HCT116 (cell line): ENCODE measurements at regions not wholly inside any gene's neighbourhood (a gene's known extent, or its start where the extent isn't known, plus 50 kb on each side); places are given as distances from the start of the nearest gene placed in this dataset.

Source experiments
- ATAC-seq: fragments of 200-7000 bp; cut with Tn5 transposase; 2 replicates; pipeline ENCODE4 v1.9.1; 2020; ENCODE audit warnings: mild to moderate bottlenecking, moderate library complexity
- BruUV-seq: library from RNA; stranded (reverse); fragments of 400-500 nt; replicated peaks from 2 replicates; lab custom pipeline; 2021; lab: Mats Ljungman, UMichigan
- CTCF ChIA-PET: fragments of 300-600 bp; sonication (Branson Sonifier 250); formaldehyde crosslinking; loops from one replicate; lab custom pipeline; 2021; ENCODE audit warnings: antibody characterized with exemption; lab: Charles Lee
- POLR2A ChIA-PET: fragments of 300-600, 350-600 bp; sonication (Branson Sonifier 250); formaldehyde crosslinking; loops from one replicate; lab custom pipeline; 2021; ENCODE audit warnings: antibody characterized with exemption; lab: Charles Lee
- RAD21 ChIA-PET, 2 experiments: fragments of 300-600 bp; sonication (Branson Sonifier 250); formaldehyde crosslinking; loops; one replicate each; lab custom pipeline; 2023; ENCODE audit warnings: low total read pairs in 2 of 2; ENCODE audit not compliant: uncharacterized antibody in 2 of 2, unreplicated experiment in 2 of 2, low non-redundant PET in 1 of 2; lab: Charles Lee
- DNase-seq: peaks from one replicate; pipeline ENCODE4 v3.0.0-alpha.2; 2010; ENCODE audit warnings: low read depth, low spot score
- H2AFZ ChIP-seq: fragments of 200-600 bp; shearing (Covaris generic), sonication (generic); 2 replicates; pipeline ENCODE4 v1.6.1; 2017; ENCODE audit warnings: low read depth, mixed run types, mixed read lengths, antibody characterized with exemption, low read length; ENCODE audit not compliant: poor library complexity, severe bottlenecking
- H3K27ac ChIP-seq: 2 replicates; pipeline ENCODE4 v1.5.1; 2012; ENCODE audit warnings: low read depth, low read length
- H3K27me3 ChIP-seq: fragments of 200-600 bp; sonication (generic); 2 replicates; pipeline ENCODE4 v1.6.1; 2016; ENCODE audit warnings: mixed run types, low read length, mixed read lengths; ENCODE audit not compliant: insufficient read depth
- H3K36me3 ChIP-seq, 2 experiments: fragments of 200-500 bp in 1 of 2; fragments of 200-600 bp in 1 of 2; sonication (Bioruptor generic) in 1 of 2; sonication (generic) in 1 of 2; 2 replicates each; pipeline versions ENCODE4 v1.5.1 to v1.6.1; 2014 to 2016; ENCODE audit warnings: low read length in 2 of 2, inconsistent platforms in 1 of 2, mixed read lengths in 1 of 2, mixed run types in 1 of 2; ENCODE audit not compliant: insufficient read depth in 2 of 2, control insufficient read depth in 1 of 2
- H3K4me1 ChIP-seq, 2 experiments: fragments of 200-600 bp in 1 of 2; sonication (generic) in 1 of 2; 2 replicates each; pipeline versions ENCODE4 v1.5.1 to v1.6.1; 2012 to 2017; ENCODE audit warnings: low read length in 2 of 2, inconsistent platforms in 1 of 2, mild to moderate bottlenecking in 1 of 2, mixed read lengths in 1 of 2, mixed run types in 1 of 2, moderate library complexity in 1 of 2; ENCODE audit not compliant: insufficient read depth in 2 of 2, control insufficient read depth in 1 of 2
- H3K4me2 ChIP-seq: fragments of 200-600 bp; sonication (generic); 2 replicates; pipeline ENCODE4 v1.6.1; 2017; ENCODE audit warnings: mixed run types, low read length, mixed read lengths
- H3K4me3 ChIP-seq, 2 experiments: fragments of 200-600 bp in 1 of 2; sonication (generic) in 1 of 2; replicated peaks in 1 of 2; 2 replicates each; pipeline ENCODE4 v1.5.1; 2011 to 2016; ENCODE audit warnings: low read length in 2 of 2, control low read depth in 1 of 2, low read depth in 1 of 2, mild to moderate bottlenecking in 1 of 2, mixed read lengths in 1 of 2, mixed run types in 1 of 2
- H3K79me2 ChIP-seq: fragments of 200-600 bp; sonication (generic); 2 replicates; pipeline ENCODE4 v1.6.1; 2017; ENCODE audit warnings: mild to moderate bottlenecking, mixed run types, low read length, moderate library complexity, mixed read lengths; ENCODE audit not compliant: insufficient read depth
- H3K9ac ChIP-seq: fragments of 200-600 bp; sonication (generic); 2 replicates; pipeline ENCODE4 v1.6.1; 2016; ENCODE audit warnings: low read length, mixed read lengths
- H3K9me2 ChIP-seq: fragments of 200-600 bp; sonication (generic), shearing (Covaris generic); 2 replicates; pipeline ENCODE4 v1.6.1; 2017; ENCODE audit warnings: mixed run types, mild to moderate bottlenecking, moderate library complexity; ENCODE audit not compliant: insufficient read depth
- H3K9me3 ChIP-seq, 2 experiments: fragments of 200-500 bp in 1 of 2; fragments of 200-600 bp in 1 of 2; sonication (Bioruptor generic) in 1 of 2; sonication (generic) in 1 of 2; 2 replicates each; pipeline ENCODE4 v1.6.1; 2014 to 2017; ENCODE audit warnings: low read length in 2 of 2, mixed read lengths in 2 of 2, inconsistent platforms in 1 of 2, low read depth in 1 of 2, mild to moderate bottlenecking in 1 of 2, mixed run types in 1 of 2, moderate library complexity in 1 of 2; ENCODE audit not compliant: control insufficient read depth in 1 of 2, insufficient read depth in 1 of 2
- H4K20me1 ChIP-seq: fragments of 200-600 bp; sonication (generic), shearing (Covaris generic); 2 replicates; pipeline ENCODE4 v1.6.1; 2017; ENCODE audit warnings: mixed run types, mild to moderate bottlenecking, moderate library complexity; ENCODE audit not compliant: insufficient read depth
- CBX3 ChIP-seq: IDR thresholded peaks from 2 replicates; pipeline ENCODE4 v1.6.1; 2012; ENCODE audit warnings: low read depth
- CEBPB ChIP-seq: IDR thresholded peaks from 2 replicates; pipeline ENCODE4 v1.6.1; 2012; ENCODE audit warnings: low read depth
- EGR1 ChIP-seq: IDR thresholded peaks from 2 replicates; pipeline ENCODE4 v1.6.1; 2012; ENCODE audit warnings: low read depth
- ELF1 ChIP-seq: IDR thresholded peaks from 2 replicates; pipeline ENCODE4 v1.6.1; 2012; ENCODE audit warnings: low read depth, borderline replicate concordance
- EZH2 ChIP-seq: fragments of 200-600 bp; sonication (generic); IDR thresholded peaks from 2 replicates; pipeline ENCODE4 v1.6.1; 2017; ENCODE audit warnings: antibody characterized with exemption, mixed run types
- EZH2phosphoT487 ChIP-seq: fragments of 200-600 bp; IDR thresholded peaks from 2 replicates; pipeline ENCODE4 v1.6.1; 2018; ENCODE audit warnings: antibody characterized with exemption, borderline replicate concordance
- FOSL1 ChIP-seq: IDR thresholded peaks from 2 replicates; pipeline ENCODE4 v1.6.1; 2012; ENCODE audit warnings: low read depth
- JUND ChIP-seq: IDR thresholded peaks from 2 replicates; pipeline ENCODE4 v1.6.1; 2012
- POLR2AphosphoS5 ChIP-seq: IDR thresholded peaks from 2 replicates; pipeline ENCODE4 v1.6.1; 2011; ENCODE audit warnings: mild to moderate bottlenecking, low read depth, low read length, moderate library complexity
- RAD21 ChIP-seq: IDR thresholded peaks from 2 replicates; pipeline ENCODE4 v1.6.1; 2012; ENCODE audit warnings: low read depth, mild to moderate bottlenecking
- SIN3A ChIP-seq: IDR thresholded peaks from 2 replicates; pipeline ENCODE4 v1.6.1; 2012; ENCODE audit warnings: low read depth
- SP1 ChIP-seq: IDR thresholded peaks from 2 replicates; pipeline ENCODE4 v1.6.1; 2012; ENCODE audit warnings: low read depth
- SRF ChIP-seq: IDR thresholded peaks from 2 replicates; pipeline ENCODE4 v1.6.1; 2012; ENCODE audit warnings: low read depth
- YY1 ChIP-seq: IDR thresholded peaks from 2 replicates; pipeline ENCODE4 v1.6.1; 2011; ENCODE audit warnings: low read length, low read depth, moderate library complexity, mild to moderate bottlenecking; ENCODE audit not compliant: insufficient replicate concordance; ENCODE audit errors: extremely low read depth
- ZBTB33 ChIP-seq: IDR thresholded peaks from 2 replicates; pipeline ENCODE4 v1.6.1; 2011; ENCODE audit warnings: mild to moderate bottlenecking, low read length, moderate library complexity; ENCODE audit not compliant: insufficient replicate concordance; ENCODE audit errors: extremely low read depth
- ZFX ChIP-seq: fragments of 450-650 bp; IDR thresholded peaks from 2 replicates; pipeline ENCODE4 v1.6.1; 2017
- ZNF274 ChIP-seq: fragments of 200-500 bp; sonication (Bioruptor generic); IDR thresholded peaks from 2 replicates; pipeline ENCODE4 v1.6.1; 2014; ENCODE audit warnings: mild to moderate bottlenecking, low read depth, low read length, inconsistent platforms
- intact Hi-C: fragments of 100-400 bp; cut with micrococcal nuclease; formaldehyde crosslinking; loops from 2 replicates; pipeline ENCODE4 v1.10.0; 2022
- TF ChIP-seq, protein P1 (sequence below): IDR thresholded peaks from 2 replicates; pipeline ENCODE4 v1.6.1; 2012

GRCh38 chr18:76142611-76143010 is 352.4 kb downstream of the ZNF516 start:
- ChIA-PET CTCF (no interaction called here), RAD21 (no interaction called here), POLR2A (no interaction called here)
- H3K4me1 ChIP-seq, result no peaks in the 10 kb centered on the region
- TF ChIP-seq EZH2, result no peak
- no peak for TF ChIP-seq ELF1
- no peak for TF ChIP-seq YY1
- no peak for TF ChIP-seq FOSL1
- no peak for TF ChIP-seq JUND
- TF ChIP-seq EGR1, result no peak
- TF ChIP-seq CEBPB, result no peak
- no peak for TF ChIP-seq ZFX
- TF ChIP-seq POLR2AphosphoS5, result no peak
- TF ChIP-seq ZNF274, result no peak
- no peak for TF ChIP-seq RAD21
- TF ChIP-seq SIN3A, result no peak
- no peak for TF ChIP-seq EZH2phosphoT487
- H3K27me3 ChIP-seq, result peaks cover 6% of the 10 kb centered on the region; the same call in 1 of the 2 replicates
- no peak overlapping the region for H2AFZ ChIP-seq
- DNase-seq (no peak), ATAC-seq (no peak)
- BruUV-seq, result no TSS peak
- no peak overlapping the region for H3K27ac ChIP-seq
- no peak overlapping the region for H3K9ac ChIP-seq
- no peak overlapping the region for H3K4me2 ChIP-seq
- H4K20me1 ChIP-seq, result no peaks in the 10 kb centered on the region
- H3K36me3 ChIP-seq, result no peaks in the 10 kb centered on the region
- intact Hi-C loops, result no loop called here
- no peaks in the 10 kb centered on the region for H3K79me2 ChIP-seq
- H3K4me3 ChIP-seq, result no peak overlapping the region
- no peaks in the 10 kb centered on the region for H3K9me2 ChIP-seq
- H3K9me3 ChIP-seq, result no peaks in the 10 kb centered on the region

GRCh38 chr18:76139844-76140243 is 355.2 kb downstream of the ZNF516 start:
- no peaks in the 10 kb centered on the region for H4K20me1 ChIP-seq
- intact Hi-C loops, result no loop called here
- TF ChIP-seq, protein P1, sequence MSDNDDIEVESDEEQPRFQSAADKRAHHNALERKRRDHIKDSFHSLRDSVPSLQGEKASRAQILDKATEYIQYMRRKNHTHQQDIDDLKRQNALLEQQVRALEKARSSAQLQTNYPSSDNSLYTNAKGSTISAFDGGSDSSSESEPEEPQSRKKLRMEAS, result no peak
- TF ChIP-seq ZBTB33 (no peak), ZNF274 (no peak), SP1 (no peak), SRF (no peak), POLR2AphosphoS5 (no peak), CBX3 (no peak), ZFX (no peak), SIN3A (no peak), YY1 (no peak)

More at GRCh38 chr18:76139844-76140243, 355.2 kb downstream of the ZNF516 start:
- Histone ChIP-seq H3K4me1 (no peaks in the 10 kb centered on the region), H3K9me3 (no peaks in the 10 kb centered on the region; a peak in 1 of 4 replicates), H3K27me3 (peaks cover 6% of the 10 kb centered on the region; the same call in 1 of the 2 replicates), H3K4me3 (no peak overlapping the region), H3K27ac (no peak overlapping the region), H2AFZ (no peak overlapping the region), H3K4me2 (no peak overlapping the region), H3K79me2 (no peaks in the 10 kb centered on the region), H3K9me2 (no peaks in the 10 kb centered on the region), H3K9ac (no peak overlapping the region), H3K36me3 (no peaks in the 10 kb centered on the region)
- DNase-seq (no peak), ATAC-seq (no peak)
- ChIA-PET POLR2A (no interaction called here), CTCF (no interaction called here), RAD21 (no interaction called here)
- no TSS peak for BruUV-seq
